ENCODE measurements at regions not wholly inside any gene's neighbourhood (a gene's known extent, or its start where the extent isn't known, plus 50 kb on each side); places are given as distances from the start of the nearest gene placed in this dataset.
"Not testable (repeated sequence)": the region's sequence is repeated elsewhere in the genome, so short reads cannot be mapped to it uniquely, and the experiment has no call there.

DNA sequence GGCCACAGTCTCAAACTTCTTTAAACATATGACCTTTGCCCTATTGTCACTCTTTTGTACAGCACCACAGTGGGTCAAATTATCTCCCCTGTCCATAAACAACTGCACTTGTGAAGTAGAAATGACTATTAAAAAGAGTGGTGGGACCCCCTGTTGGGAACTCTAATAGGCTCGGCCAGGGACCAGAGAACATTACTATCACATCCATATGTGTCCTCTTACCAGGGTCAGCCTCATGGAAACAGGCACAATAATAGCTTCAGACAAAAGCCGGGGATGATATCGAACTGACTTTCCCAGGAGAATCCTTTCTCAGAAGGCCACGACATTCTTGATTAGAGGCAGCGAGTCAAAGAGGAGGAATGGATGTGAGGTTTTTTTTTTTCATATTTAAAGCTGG lies 96.6 kb downstream of the NKX2-1 start:
- 65 to 72% methylated on average over 5 of the region's 5 CpGs for WGBS, 2 donors

DNA sequence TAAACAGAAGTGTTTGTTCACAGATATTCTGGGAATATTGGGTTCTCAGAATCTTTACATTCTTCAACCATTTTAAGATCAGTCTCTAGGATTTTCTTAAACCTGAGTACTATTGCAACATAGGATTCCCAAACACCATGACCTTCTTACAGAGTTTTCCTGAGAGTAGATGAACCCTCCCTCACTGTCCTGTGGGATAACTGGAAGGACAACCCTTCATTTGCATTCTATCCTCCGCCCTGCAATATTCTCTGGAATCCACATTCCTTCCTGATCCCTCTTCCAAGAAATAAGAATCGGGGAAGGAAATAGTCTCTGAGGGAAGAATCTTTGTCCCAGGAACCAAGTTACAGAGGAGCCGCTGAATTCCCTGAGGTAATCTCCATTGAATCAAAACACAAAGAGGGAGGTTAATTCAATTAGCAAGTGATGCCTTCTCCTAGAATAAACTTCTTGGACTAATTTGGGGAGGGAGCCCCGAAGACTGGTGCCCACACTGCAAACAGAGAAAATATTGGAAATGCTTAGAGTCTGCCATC lies 99.8 kb upstream of the MBIP start:
- Histone ChIP-seq H3K27me3 (ENCODE audit: control insufficient read depth in 1 of 2, insufficient read depth in 2 of 2, low read length in 2 of 2) (no peaks in the 10 kb centered on the region), H3K9me3 (ENCODE audit: control insufficient read depth in 2 of 2, insufficient read depth in 1 of 2, low read depth in 1 of 2, low read length in 1 of 2) (no peaks in the 10 kb centered on the region), H3K4me3 (ENCODE audit: low read depth in 1 of 2, low read length in 2 of 2) (no peak overlapping the region), H3K36me3 (ENCODE audit: control insufficient read depth in 2 of 2, insufficient read depth in 2 of 2, low read length in 1 of 2) (no peaks in the 10 kb centered on the region), H3K4me1 (ENCODE audit: control insufficient read depth in 2 of 2, insufficient read depth in 2 of 2, low read length in 1 of 2) (no peaks in the 10 kb centered on the region), H3K27ac (ENCODE audit: low read depth in 2 of 2, low read length in 1 of 2) (no peak overlapping the region)
- WGBS, 2 donors = 71 to 76% methylated on average over 4 of the region's 4 CpGs

More for the DNA sequence above, 96.6 kb downstream of the NKX2-1 start:
- H3K9me3 ChIP-seq (ENCODE audit: control insufficient read depth in 2 of 2, insufficient read depth in 1 of 2, low read depth in 1 of 2, low read length in 1 of 2) = no peaks in the 10 kb centered on the region
- no peak overlapping the region for H3K27ac ChIP-seq (ENCODE audit: low read depth in 2 of 2, low read length in 1 of 2)
- no peaks in the 10 kb centered on the region for H3K4me1 ChIP-seq (ENCODE audit: control insufficient read depth in 2 of 2, insufficient read depth in 2 of 2, low read length in 1 of 2)
- no peak overlapping the region for H3K4me3 ChIP-seq (ENCODE audit: low read depth in 1 of 2, low read length in 2 of 2)
- no peaks in the 10 kb centered on the region for H3K27me3 ChIP-seq (ENCODE audit: control insufficient read depth in 1 of 2, insufficient read depth in 2 of 2, low read length in 2 of 2)
- no peaks in the 10 kb centered on the region for H3K36me3 ChIP-seq (ENCODE audit: control insufficient read depth in 2 of 2, insufficient read depth in 2 of 2, low read length in 1 of 2)

DNA sequence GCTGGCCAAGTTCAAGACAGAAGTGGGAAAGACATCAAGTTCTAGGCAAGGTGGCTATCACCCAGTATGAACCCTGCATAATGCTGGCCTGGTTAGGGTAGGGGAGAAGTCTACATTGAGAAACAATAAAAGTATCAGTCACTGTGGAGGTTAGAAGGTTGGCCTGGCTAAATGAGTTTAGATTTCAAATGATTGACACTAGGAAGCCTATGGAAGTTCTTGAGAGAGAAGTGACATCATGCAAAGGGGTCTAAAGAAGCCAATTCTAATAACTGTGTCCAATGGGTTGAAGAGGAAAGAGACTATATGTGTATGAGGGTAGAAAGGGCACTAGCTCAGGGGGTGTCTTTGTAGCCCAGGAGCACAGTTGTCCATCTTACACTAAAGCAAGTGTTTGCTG lies 98.5 kb upstream of the MBIP start:
- Histone ChIP-seq H3K9me3 (ENCODE audit: control insufficient read depth in 2 of 2, insufficient read depth in 1 of 2, low read depth in 1 of 2, low read length in 1 of 2) (no peaks in the 10 kb centered on the region), H3K4me1 (ENCODE audit: control insufficient read depth in 2 of 2, insufficient read depth in 2 of 2, low read length in 1 of 2) (no peaks in the 10 kb centered on the region), H3K4me3 (ENCODE audit: low read depth in 1 of 2, low read length in 2 of 2) (no peak overlapping the region), H3K27ac (ENCODE audit: low read depth in 2 of 2, low read length in 1 of 2) (no peak overlapping the region), H3K36me3 (ENCODE audit: control insufficient read depth in 2 of 2, insufficient read depth in 2 of 2, low read length in 1 of 2) (no peaks in the 10 kb centered on the region), H3K27me3 (ENCODE audit: control insufficient read depth in 1 of 2, insufficient read depth in 2 of 2, low read length in 2 of 2) (no peaks in the 10 kb centered on the region)

DNA sequence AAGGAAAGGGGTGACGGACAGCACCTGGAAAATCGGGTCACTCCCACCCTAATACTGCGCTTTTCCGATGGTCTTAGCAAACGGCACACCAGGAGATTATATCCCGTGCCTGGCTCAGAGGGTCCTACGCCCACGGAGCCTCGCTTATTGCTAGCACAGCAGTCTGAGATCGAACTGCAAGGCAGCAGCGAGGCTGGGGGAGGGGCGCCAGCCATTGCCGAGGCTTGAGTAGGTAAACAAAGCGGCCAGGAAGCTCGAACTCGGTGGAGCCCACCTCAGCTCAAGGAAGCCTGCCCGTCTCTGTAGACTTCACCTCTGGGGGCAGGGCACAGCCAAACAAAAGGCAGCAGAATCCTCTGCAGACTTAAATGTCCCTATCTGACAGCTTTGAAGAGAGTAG lies 91.5 kb upstream of the MBIP start:
- H3K4me3 ChIP-seq (ENCODE audit: low read depth in 1 of 2, low read length in 2 of 2) = not testable (repeated sequence)

DNA sequence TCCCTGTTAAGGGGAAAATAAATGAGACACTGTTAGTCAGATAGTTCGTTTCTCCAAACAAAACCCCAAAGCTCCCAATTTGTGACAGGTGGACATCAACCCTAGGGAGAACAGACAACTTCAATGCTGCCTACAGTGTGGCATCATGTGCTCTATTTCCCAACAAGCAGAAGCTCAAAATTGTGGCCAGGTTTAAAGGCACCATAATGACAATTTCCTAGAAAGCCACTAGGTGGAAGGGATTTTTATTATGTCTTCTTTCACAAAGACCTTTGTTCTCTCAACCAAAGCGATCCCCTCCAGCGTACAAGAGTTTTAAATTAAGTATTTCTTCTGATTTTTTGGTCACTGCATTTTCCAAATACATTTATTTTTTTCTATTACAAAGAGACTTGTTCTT lies 88.0 kb upstream of the MBIP start:
- Histone ChIP-seq H3K27me3 (ENCODE audit: control insufficient read depth in 1 of 2, insufficient read depth in 2 of 2, low read length in 2 of 2) (no peaks in the 10 kb centered on the region), H3K4me1 (ENCODE audit: control insufficient read depth in 2 of 2, insufficient read depth in 2 of 2, low read length in 1 of 2) (no peaks in the 10 kb centered on the region), H3K36me3 (ENCODE audit: control insufficient read depth in 2 of 2, insufficient read depth in 2 of 2, low read length in 1 of 2) (no peaks in the 10 kb centered on the region), H3K4me3 (ENCODE audit: low read depth in 1 of 2, low read length in 2 of 2) (no peak overlapping the region), H3K9me3 (ENCODE audit: control insufficient read depth in 2 of 2, insufficient read depth in 1 of 2, low read depth in 1 of 2, low read length in 1 of 2) (peaks cover 0 to 2% of the 10 kb centered on the region in 2 donors), H3K27ac (ENCODE audit: low read depth in 2 of 2, low read length in 1 of 2) (no peak overlapping the region)
- WGBS, 2 donors = 63 to 67% methylated on average over 3 of the region's 3 CpGs

More for the DNA sequence above, 91.5 kb upstream of the MBIP start:
- H3K27ac ChIP-seq (ENCODE audit: low read depth in 2 of 2, low read length in 1 of 2); H3K36me3 ChIP-seq (ENCODE audit: control insufficient read depth in 2 of 2, insufficient read depth in 2 of 2, low read length in 1 of 2); H3K4me1 ChIP-seq (ENCODE audit: control insufficient read depth in 2 of 2, insufficient read depth in 2 of 2, low read length in 1 of 2); H3K9me3 ChIP-seq (ENCODE audit: control insufficient read depth in 2 of 2, insufficient read depth in 1 of 2, low read depth in 1 of 2, low read length in 1 of 2); H3K27me3 ChIP-seq (ENCODE audit: control insufficient read depth in 1 of 2, insufficient read depth in 2 of 2, low read length in 2 of 2): not testable (repeated sequence)
- WGBS, 2 donors = 87 to 89% methylated on average over 17 of the region's 17 CpGs

DNA sequence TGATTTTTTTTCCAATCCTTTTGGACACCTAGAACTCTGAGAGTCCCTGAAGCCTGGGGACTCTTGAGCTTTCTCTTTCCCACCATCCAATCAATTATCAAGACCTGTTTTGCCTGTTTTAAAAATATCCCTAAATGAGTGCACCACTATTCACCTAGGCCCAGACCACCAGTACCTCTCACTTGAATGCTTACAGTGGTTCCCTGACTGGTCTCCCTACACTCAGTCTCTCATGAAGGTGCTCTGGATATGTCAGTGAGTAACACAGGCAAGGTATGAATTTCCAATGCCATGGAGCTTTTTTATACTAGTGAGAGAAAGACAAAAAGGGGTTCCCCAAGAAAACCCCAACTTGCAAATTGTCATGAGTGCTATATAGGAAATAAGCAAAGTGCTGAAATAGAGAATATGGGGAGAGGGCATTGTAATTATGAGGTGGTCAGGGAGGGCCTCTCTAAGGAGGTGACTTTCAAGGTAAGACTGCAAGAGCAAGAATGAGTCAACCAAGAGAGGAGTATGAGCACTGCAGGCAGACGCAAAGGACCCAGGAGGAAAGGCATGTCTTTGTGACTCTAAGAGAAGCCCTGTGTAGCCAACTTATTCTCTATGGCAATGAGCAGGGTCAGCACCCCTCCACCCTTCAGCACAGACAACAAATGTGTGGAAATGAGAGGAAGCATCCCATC lies 85.3 kb upstream of the MBIP start:
- Histone ChIP-seq H3K27ac (ENCODE audit: low read depth in 2 of 2, low read length in 1 of 2) (no peak overlapping the region), H3K36me3 (ENCODE audit: control insufficient read depth in 2 of 2, insufficient read depth in 2 of 2, low read length in 1 of 2) (no peaks in the 10 kb centered on the region), H3K9me3 (ENCODE audit: control insufficient read depth in 2 of 2, insufficient read depth in 1 of 2, low read depth in 1 of 2, low read length in 1 of 2) (no peaks in the 10 kb centered on the region), H3K27me3 (ENCODE audit: control insufficient read depth in 1 of 2, insufficient read depth in 2 of 2, low read length in 2 of 2) (no peaks in the 10 kb centered on the region), H3K4me1 (ENCODE audit: control insufficient read depth in 2 of 2, insufficient read depth in 2 of 2, low read length in 1 of 2) (no peaks in the 10 kb centered on the region), H3K4me3 (ENCODE audit: low read depth in 1 of 2, low read length in 2 of 2) (no peak overlapping the region)
- WGBS, 2 donors = 82 to 92% methylated on average over 1 of the region's 1 CpG

DNA sequence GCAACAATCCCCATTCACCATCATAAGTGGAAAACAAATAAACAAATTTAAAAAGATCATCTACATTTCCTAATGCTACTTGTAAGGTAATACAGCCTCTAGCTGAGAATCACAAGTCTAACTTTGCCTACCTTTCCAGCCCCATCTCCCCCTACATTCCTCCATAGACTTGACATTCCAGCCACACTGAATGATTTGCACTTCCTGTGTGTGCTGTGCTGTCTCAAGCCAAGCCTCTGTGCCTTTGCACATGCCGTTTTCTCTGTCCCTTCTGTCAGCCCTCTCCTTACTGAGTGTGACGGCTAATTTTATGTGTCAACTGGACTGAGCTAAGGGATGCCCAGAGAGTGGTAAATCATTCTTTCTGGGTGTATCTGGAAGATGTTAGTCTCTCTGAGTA lies 82.4 kb upstream of the MBIP start:
- Histone ChIP-seq H3K27ac (ENCODE audit: low read depth in 2 of 2, low read length in 1 of 2) (no peak overlapping the region), H3K36me3 (ENCODE audit: control insufficient read depth in 2 of 2, insufficient read depth in 2 of 2, low read length in 1 of 2) (no peaks in the 10 kb centered on the region), H3K9me3 (ENCODE audit: control insufficient read depth in 2 of 2, insufficient read depth in 1 of 2, low read depth in 1 of 2, low read length in 1 of 2) (no peaks in the 10 kb centered on the region), H3K4me3 (ENCODE audit: low read depth in 1 of 2, low read length in 2 of 2) (no peak overlapping the region), H3K27me3 (ENCODE audit: control insufficient read depth in 1 of 2, insufficient read depth in 2 of 2, low read length in 2 of 2) (no peaks in the 10 kb centered on the region), H3K4me1 (ENCODE audit: control insufficient read depth in 2 of 2, insufficient read depth in 2 of 2, low read length in 1 of 2) (no peaks in the 10 kb centered on the region)
- 79 to 85% methylated on average over 2 of the region's 2 CpGs for whole genome bisulfite sequencing, 2 donors

- Histone ChIP-seq H3K27me3 (ENCODE audit: control insufficient read depth in 1 of 2, insufficient read depth in 2 of 2, low read length in 2 of 2) (no peaks in the 10 kb centered on the region), H3K36me3 (ENCODE audit: control insufficient read depth in 2 of 2, insufficient read depth in 2 of 2, low read length in 1 of 2) (no peaks in the 10 kb centered on the region), H3K9me3 (ENCODE audit: control insufficient read depth in 2 of 2, insufficient read depth in 1 of 2, low read depth in 1 of 2, low read length in 1 of 2) (no peaks in the 10 kb centered on the region), H3K4me3 (ENCODE audit: low read depth in 1 of 2, low read length in 2 of 2) (no peak overlapping the region), H3K4me1 (ENCODE audit: control insufficient read depth in 2 of 2, insufficient read depth in 2 of 2, low read length in 1 of 2) (no peaks in the 10 kb centered on the region), H3K27ac (ENCODE audit: low read depth in 2 of 2, low read length in 1 of 2) (no peak overlapping the region)
- 75% methylated on average over 5 of the region's 5 CpGs for WGBS, 2 donors
Observed at GRCh38 chr14:36398463-36399291, 78.2 kb upstream of the MBIP start.

DNA sequence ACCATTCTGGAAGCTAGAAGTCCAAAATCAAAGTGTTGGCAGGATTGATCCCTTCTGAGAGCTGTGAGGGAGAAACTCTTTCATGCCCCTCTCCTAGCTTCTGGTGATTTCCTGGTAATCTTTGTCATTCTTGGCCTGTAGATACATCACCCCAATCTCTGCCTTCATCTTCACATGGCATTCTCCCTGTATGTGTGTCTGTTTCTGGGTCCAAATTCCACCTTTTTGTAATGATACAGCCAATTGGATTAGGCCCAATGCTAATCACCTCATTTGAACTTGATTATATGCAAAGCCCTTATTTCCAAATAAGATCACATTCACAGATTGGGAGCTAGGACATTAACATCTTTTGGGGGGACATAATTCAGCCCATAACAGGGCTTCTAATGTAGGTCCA lies 76.9 kb upstream of the MBIP start:
- Histone ChIP-seq H3K4me1 (ENCODE audit: control insufficient read depth in 2 of 2, insufficient read depth in 2 of 2, low read length in 1 of 2) (no peaks in the 10 kb centered on the region), H3K36me3 (ENCODE audit: control insufficient read depth in 2 of 2, insufficient read depth in 2 of 2, low read length in 1 of 2) (no peaks in the 10 kb centered on the region), H3K9me3 (ENCODE audit: control insufficient read depth in 2 of 2, insufficient read depth in 1 of 2, low read depth in 1 of 2, low read length in 1 of 2) (no peaks in the 10 kb centered on the region), H3K27ac (ENCODE audit: low read depth in 2 of 2, low read length in 1 of 2) (no peak overlapping the region), H3K4me3 (ENCODE audit: low read depth in 1 of 2, low read length in 2 of 2) (no peak overlapping the region), H3K27me3 (ENCODE audit: control insufficient read depth in 1 of 2, insufficient read depth in 2 of 2, low read length in 2 of 2) (no peaks in the 10 kb centered on the region)

DNA sequence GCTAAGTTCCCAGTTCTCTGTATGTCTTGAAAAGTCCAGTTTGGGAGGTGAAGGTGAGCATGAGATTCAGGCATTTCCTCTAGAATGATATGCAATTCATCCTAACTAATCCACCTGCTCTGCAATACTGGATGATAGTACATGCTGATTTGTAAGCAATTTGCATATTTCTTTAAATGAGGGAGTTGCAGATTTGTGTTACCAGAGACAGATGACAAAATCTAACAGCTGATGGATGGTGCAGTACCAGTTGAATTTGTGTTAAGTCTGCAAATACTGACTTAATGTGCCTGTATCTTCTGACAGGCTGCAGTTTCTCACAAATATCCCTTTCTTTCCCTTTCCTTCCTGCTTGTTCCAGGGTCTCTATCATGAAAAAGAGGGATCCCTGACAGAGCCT lies 76.4 kb upstream of the MBIP start:
- Histone ChIP-seq H3K4me1 (ENCODE audit: control insufficient read depth in 2 of 2, insufficient read depth in 2 of 2, low read length in 1 of 2) (no peaks in the 10 kb centered on the region), H3K27ac (ENCODE audit: low read depth in 2 of 2, low read length in 1 of 2) (no peak overlapping the region), H3K9me3 (ENCODE audit: control insufficient read depth in 2 of 2, insufficient read depth in 1 of 2, low read depth in 1 of 2, low read length in 1 of 2) (no peaks in the 10 kb centered on the region), H3K27me3 (ENCODE audit: control insufficient read depth in 1 of 2, insufficient read depth in 2 of 2, low read length in 2 of 2) (no peaks in the 10 kb centered on the region), H3K4me3 (ENCODE audit: low read depth in 1 of 2, low read length in 2 of 2) (no peak overlapping the region), H3K36me3 (ENCODE audit: control insufficient read depth in 2 of 2, insufficient read depth in 2 of 2, low read length in 1 of 2) (no peaks in the 10 kb centered on the region)
